ENCODE measurements at regions not wholly inside any gene's neighbourhood (a gene's known extent, or its start where the extent isn't known, plus 50 kb on each side); places are given as distances from the start of the nearest gene placed in this dataset.
"Not testable (repeated sequence)": the region's sequence is repeated elsewhere in the genome, so short reads cannot be mapped to it uniquely, and the experiment has no call there.

- no peak for DNase-seq
Measured at GRCh38 chr15:24733659-24734058, 58.1 kb downstream of the NPAP1 start.

GRCh38 chr15:24734396-24734795, 58.8 kb downstream of the NPAP1 start:
- no peak for DNase-seq

- DNase-seq, result no peak
Measured at GRCh38 chr15:24745290-24745689, 69.7 kb downstream of the NPAP1 start.

GRCh38 chr15:24746094-24746493, 70.5 kb downstream of the NPAP1 start:
- DNase-seq, result no peak

GRCh38 chr15:24747376-24747775, 71.8 kb downstream of the NPAP1 start:
- DNase-seq, result no peak

GRCh38 chr15:24748812-24749439, 73.4 kb downstream of the NPAP1 start:
- DNase-seq, result no peak

- DNase-seq, result no peak
Measured at GRCh38 chr15:24752354-24752753, 76.8 kb downstream of the NPAP1 start.

GRCh38 chr15:24756101-24756500, 80.5 kb downstream of the NPAP1 start:
- no peak for DNase-seq

- DNase-seq, result no peak
Measured at GRCh38 chr15:24760066-24760465, 84.5 kb downstream of the NPAP1 start.

- no peak for DNase-seq
Measured at GRCh38 chr15:24761704-24762302, 86.2 kb downstream of the NPAP1 start.

GRCh38 chr15:24763891-24764290, 88.3 kb downstream of the NPAP1 start:
- DNase-seq, result no peak

- DNase-seq, result no peak
Measured at GRCh38 chr15:24764375-24765171, 89.0 kb downstream of the NPAP1 start.

GRCh38 chr15:24766511-24767133, 91.0 kb downstream of the NPAP1 start:
- DNase-seq, result no peak

- DNase-seq, result no peak
Measured at GRCh38 chr15:24772266-24772665, 96.7 kb downstream of the NPAP1 start.

GRCh38 chr15:24772686-24773373, 97.3 kb downstream of the NPAP1 start:
- peak; percentile 47 for DNase-seq

GRCh38 chr15:24777307-24777706, 101.7 kb downstream of the NPAP1 start:
- DNase-seq, result no peak

GRCh38 chr15:24784506-24784905, 108.9 kb downstream of the NPAP1 start:
- no peak for DNase-seq

GRCh38 chr15:24786347-24786746, 110.8 kb downstream of the NPAP1 start:
- DNase-seq, result no peak

- not testable (repeated sequence) for DNase-seq
Measured at GRCh38 chr15:24802624-24803023, 127.0 kb downstream of the NPAP1 start.

GRCh38 chr15:24819680-24820079, 135.1 kb upstream of the SNRPN start:
- DNase-seq, result no peak

- no peak for DNase-seq
Measured at GRCh38 chr15:24823473-24823872, 131.3 kb upstream of the SNRPN start.

- DNase-seq, result no peak
Measured at GRCh38 chr15:24832282-24832681, 122.5 kb upstream of the SNRPN start.

GRCh38 chr15:24835301-24835700, 119.5 kb upstream of the SNRPN start:
- no peak for DNase-seq

All from activated CD4-positive, CD25-positive, alpha-beta regulatory T cell treated with anti-CD3 and anti-CD28 coated beads, Interleukin-2, amount 50 U/mL, for 72 hours (primary cell).